HEK293T (cell line): ENCODE measurements at regions not wholly inside any gene's neighbourhood (a gene's known extent, or its start where the extent isn't known, plus 50 kb on each side); places are given as distances from the start of the nearest gene placed in this dataset.
A peak's percentile ranks its signal among the peaks of the same experiment; 100 is the strongest.
"Not testable (repeated sequence)": the region's sequence is repeated elsewhere in the genome, so short reads cannot be mapped to it uniquely, and the experiment has no call there.

Experiments used
- CTCF ChIA-PET: fragments of 350-600 bp; formaldehyde crosslinking; extraction: SDS; loops from one replicate; lab custom pipeline; 2021; ENCODE audit warnings: antibody characterized with exemption, inconsistent platforms; lab: Yijun Ruan, JAX
- POLR2A ChIA-PET: fragments of 350-600 bp; formaldehyde crosslinking; extraction: SDS; loops from one replicate; lab custom pipeline; 2020; ENCODE audit warnings: antibody characterized with exemption, inconsistent platforms; lab: Yijun Ruan, JAX
- DNase-seq: peaks from one replicate; pipeline ENCODE4 v3.0.0; 2012; ENCODE audit warnings: mixed read lengths; ENCODE audit errors: extremely low spot score
- ARNT ChIP-seq: fragments of 450-650 bp; IDR thresholded peaks from 2 replicates; pipeline ENCODE4 v1.6.1; 2017; ENCODE audit warnings: mild to moderate bottlenecking
- BHLHE40 ChIP-seq: fragments of 450-650 bp; IDR thresholded peaks from 2 replicates; pipeline ENCODE4 v1.6.1; 2016; ENCODE audit warnings: mild to moderate bottlenecking, moderate library complexity, borderline replicate concordance
- CTBP1 ChIP-seq: fragments of 450-650 bp; IDR thresholded peaks from 2 replicates; pipeline ENCODE4 v1.6.1; 2016; ENCODE audit warnings: borderline replicate concordance
- ELF4 ChIP-seq: fragments of 450-650 bp; IDR thresholded peaks from 2 replicates; pipeline ENCODE4 v1.6.1; 2017; ENCODE audit warnings: antibody characterized with exemption
- FOXA1 ChIP-seq: fragments of 450-650 bp; IDR thresholded peaks from 2 replicates; pipeline ENCODE4 v1.6.1; 2016; ENCODE audit warnings: mild to moderate bottlenecking
- FOXK2 ChIP-seq: fragments of 450-650 bp; IDR thresholded peaks from 2 replicates; pipeline ENCODE4 v1.6.1; 2016; ENCODE audit warnings: mild to moderate bottlenecking
- FOXM1 ChIP-seq: fragments of 450-650 bp; IDR thresholded peaks from 2 replicates; pipeline ENCODE4 v1.6.1; 2017; ENCODE audit warnings: mild to moderate bottlenecking, borderline replicate concordance
- HDGF ChIP-seq: fragments of 450-650 bp; IDR thresholded peaks from 2 replicates; pipeline ENCODE4 v1.6.1; 2017; ENCODE audit warnings: antibody characterized with exemption, borderline replicate concordance
- L3MBTL2 ChIP-seq: fragments of 450-650 bp; conservative IDR thresholded peaks from 2 replicates; pipeline ENCODE4 v1.6.1; 2016; ENCODE audit warnings: mild to moderate bottlenecking
- LEF1 ChIP-seq: fragments of 450-650 bp; IDR thresholded peaks from 2 replicates; pipeline ENCODE4 v1.6.1; 2017; ENCODE audit warnings: mild to moderate bottlenecking, borderline replicate concordance
- NFRKB ChIP-seq: fragments of 450-650 bp; IDR thresholded peaks from 2 replicates; pipeline ENCODE4 v1.6.1; 2016; ENCODE audit warnings: mild to moderate bottlenecking, moderate library complexity
- PKNOX1 ChIP-seq: fragments of 450-650 bp; IDR thresholded peaks from 2 replicates; pipeline ENCODE4 v1.6.1; 2016
- SP1 ChIP-seq: fragments of 450-650 bp; IDR thresholded peaks from 2 replicates; pipeline ENCODE4 v1.6.1; 2017
- SUZ12 ChIP-seq: fragments of 450-650 bp; IDR thresholded peaks from 2 replicates; pipeline ENCODE4 v1.6.1; 2016; ENCODE audit warnings: mild to moderate bottlenecking
- TARDBP ChIP-seq: fragments of 450-650 bp; IDR thresholded peaks from 2 replicates; pipeline ENCODE4 v1.6.1; 2016
- ZNF384 ChIP-seq: fragments of 450-650 bp; IDR thresholded peaks from 2 replicates; pipeline ENCODE4 v1.6.1; 2016

GRCh38 chr10:30538086-30538485 lies 91.5 kb downstream of the LYZL2 start:
- POLR2A ChIA-PET: no interaction called here
- CTCF ChIA-PET: no interaction called here
- DNase-seq: no peak
- no peak for TF ChIP-seq FOXK2
- no peak for TF ChIP-seq ELF4
- no peak for TF ChIP-seq FOXM1
- no peak for TF ChIP-seq SP1
- no peak for TF ChIP-seq LEF1
- TF ChIP-seq L3MBTL2: no peak
- no peak for TF ChIP-seq PKNOX1
- TF ChIP-seq ARNT: no peak
- no peak for TF ChIP-seq BHLHE40
- no peak for TF ChIP-seq ZNF384
- no peak for TF ChIP-seq TARDBP
- TF ChIP-seq HDGF: no peak
- TF ChIP-seq NFRKB: no peak
- no peak for TF ChIP-seq SUZ12
- TF ChIP-seq CTBP1: no peak
- TF ChIP-seq FOXA1: no peak

DNA sequence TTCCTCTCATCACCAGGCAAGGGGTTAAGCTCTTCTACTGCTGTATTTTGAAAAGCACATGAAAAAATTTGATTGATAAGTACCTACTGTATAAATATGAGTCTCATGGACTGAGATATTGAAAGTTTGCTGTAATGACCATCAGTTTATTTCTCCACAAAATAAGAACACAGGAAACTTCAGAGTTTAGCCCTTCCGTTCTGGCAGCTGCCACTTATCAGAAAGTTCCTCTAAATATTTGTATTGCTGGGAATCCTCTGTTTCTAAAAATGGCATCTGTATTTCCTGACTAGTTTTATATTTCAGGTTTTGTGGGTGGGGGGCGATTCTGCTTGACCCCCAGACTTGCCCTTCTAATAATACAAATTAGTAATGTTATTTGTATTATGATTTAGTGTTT lies 92.0 kb downstream of the LYZL2 start:
- CTCF ChIA-PET: no interaction called here
- POLR2A ChIA-PET: interaction anchor here (0.9 kb wide), 1 partner anchor 10 kb away, joined by 3 read pairs; no protein-coding TSS in a partner anchor
- TF ChIP-seq FOXM1 (no peak), HDGF (no peak), FOXK2 (no peak)
- no peak for DNase-seq

DNA sequence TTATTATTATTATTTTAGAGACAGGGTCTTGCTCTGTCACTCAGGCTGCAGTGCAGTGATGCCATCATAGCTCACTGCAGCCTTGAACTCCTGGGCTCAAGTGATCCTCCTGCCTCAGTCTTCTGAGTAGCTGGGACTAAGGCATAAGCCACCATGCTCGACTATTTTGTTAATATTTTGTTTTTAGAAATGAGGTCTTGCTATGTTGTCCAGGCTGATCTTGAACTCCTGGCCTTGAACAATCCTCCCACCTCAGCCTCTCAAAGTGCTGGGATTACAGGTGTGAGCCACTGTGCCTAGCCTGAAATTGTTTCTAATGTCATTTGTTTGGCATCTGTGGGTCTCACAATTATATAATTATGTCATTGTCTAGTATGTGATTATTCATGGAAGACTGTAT lies 92.4 kb downstream of the LYZL2 start:
- not testable (repeated sequence) for DNase-seq
- POLR2A ChIA-PET: interaction anchor here (0.9 to 1.1 kb wide), 2 partner anchors 10 to 103 kb away, joined by 3 read pairs; partner anchors contain the start of gene MAP3K8
- CTCF ChIA-PET: interaction anchor here (0.6 kb wide), 1 partner anchor 104 kb away, joined by 3 read pairs; no protein-coding TSS in a partner anchor

DNA sequence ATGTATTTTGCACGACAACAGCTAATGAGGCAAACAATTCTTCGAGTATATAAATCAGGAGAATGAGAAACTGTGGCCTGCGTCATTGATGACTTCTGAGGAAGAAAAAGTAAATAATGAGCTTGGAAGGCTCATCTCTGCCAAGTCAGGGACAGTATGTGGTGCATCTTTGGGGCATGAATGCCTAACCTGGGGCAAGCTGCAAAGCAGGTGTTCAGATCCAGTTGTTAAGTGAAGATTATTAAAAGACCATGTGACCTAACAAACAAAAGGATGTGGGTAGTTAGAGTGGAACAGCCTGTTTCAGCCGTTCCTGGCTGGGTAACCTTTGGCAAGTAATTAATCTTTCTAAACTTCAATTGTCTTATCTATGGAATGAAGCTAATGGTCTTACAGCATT lies 93.0 kb downstream of the LYZL2 start:
- no peak for DNase-seq
- TF ChIP-seq L3MBTL2 (no peak), LEF1 (no peak)
- ChIA-PET POLR2A (interaction anchor here (0.9 to 1.1 kb wide), 2 partner anchors 9 to 103 kb away, joined by 3 read pairs; partner anchors contain the start of gene MAP3K8), CTCF (interaction anchor here (0.6 kb wide), 2 partner anchors 25 to 103 kb away, joined by 3 read pairs; no protein-coding TSS in a partner anchor)

DNA sequence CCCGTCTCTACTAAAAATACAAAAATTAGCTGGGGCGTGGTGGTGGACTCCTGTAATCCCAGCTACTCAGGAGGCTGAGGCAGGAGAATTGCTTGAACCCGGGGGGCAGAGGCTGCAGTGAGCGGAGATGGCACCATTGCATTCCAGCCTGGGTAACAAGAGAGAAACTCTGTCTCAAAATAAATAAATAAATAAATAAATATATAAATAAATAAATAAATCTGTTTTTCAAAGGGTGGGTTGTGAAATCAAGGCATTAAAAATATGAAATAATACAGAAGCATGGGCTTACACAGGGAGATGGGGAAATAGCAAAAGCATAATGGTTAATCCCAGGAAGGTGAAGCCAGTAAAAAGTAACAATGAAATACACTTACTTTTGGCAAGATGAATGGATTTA lies 93.9 kb downstream of the LYZL2 start:
- no peak for DNase-seq
- ChIA-PET CTCF (no interaction called here), POLR2A (no interaction called here)
- no peak for TF ChIP-seq ARNT
- no peak for TF ChIP-seq FOXK2
- TF ChIP-seq CTBP1: no peak
- TF ChIP-seq TARDBP: no peak

GRCh38 chr10:30534465-30535144 lies 94.9 kb downstream of the LYZL2 start:
- DNase-seq: peak; percentile 57
- ChIA-PET CTCF (interaction anchor here (0.7 to 1.3 kb wide), 3 partner anchors 23 to 104 kb away, joined by 3 to 4 read pairs (median 3); no protein-coding TSS in a partner anchor), POLR2A (no interaction called here)
- TF ChIP-seq NFRKB: no peak
- peak; percentile 87 for TF ChIP-seq ZNF384
- no peak for TF ChIP-seq L3MBTL2
- TF ChIP-seq SUZ12: no peak
- no peak for TF ChIP-seq LEF1
- no peak for TF ChIP-seq TARDBP
- no peak for TF ChIP-seq ARNT
- TF ChIP-seq ELF4: no peak
- TF ChIP-seq SP1: no peak
- no peak for TF ChIP-seq BHLHE40
- no peak for TF ChIP-seq FOXK2
- no peak for TF ChIP-seq HDGF
- TF ChIP-seq FOXA1: no peak
- no peak for TF ChIP-seq FOXM1
- TF ChIP-seq PKNOX1: peak; percentile 94
- no peak for TF ChIP-seq CTBP1

DNA sequence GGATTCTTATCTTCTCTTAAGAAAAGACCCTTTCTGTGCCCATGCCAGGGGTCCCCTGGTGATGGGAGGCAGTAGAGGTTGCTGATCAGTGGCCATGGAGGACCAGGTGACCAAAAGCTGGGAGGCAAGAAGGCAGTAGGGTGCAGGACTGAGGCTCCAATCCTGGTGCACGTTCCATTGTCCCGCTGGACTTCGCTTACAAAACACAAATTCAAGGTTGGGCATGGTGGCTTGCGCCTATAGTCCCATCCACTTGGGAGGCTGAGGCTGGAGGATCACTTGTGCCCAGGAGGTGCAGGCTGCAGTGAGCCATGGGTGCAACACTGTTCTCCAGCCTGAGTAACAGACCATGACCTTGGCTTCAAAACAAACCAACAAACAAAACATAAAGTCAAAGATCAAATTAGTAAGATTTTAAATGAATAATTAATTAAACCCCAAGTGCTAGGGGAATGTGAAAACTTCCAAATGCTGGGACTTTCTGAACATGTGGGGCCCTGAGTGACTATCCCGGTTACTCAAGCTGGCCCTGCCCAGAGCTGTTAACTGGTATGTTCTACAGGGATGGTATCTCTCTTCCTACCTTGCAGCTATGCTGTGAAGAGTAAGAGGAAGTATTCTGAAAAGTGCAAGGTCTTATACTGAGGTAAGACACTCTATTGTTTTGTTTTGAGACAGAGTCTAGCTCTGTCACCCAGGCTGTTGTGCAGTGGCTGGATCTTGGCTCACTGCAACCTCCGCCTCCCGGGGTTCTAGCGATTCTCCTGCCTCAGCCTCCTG lies 97.6 kb downstream of the LYZL2 start:
- DNase-seq: no peak
- TF ChIP-seq NFRKB: no peak
- no peak for TF ChIP-seq HDGF
- TF ChIP-seq BHLHE40: no peak
- no peak for TF ChIP-seq PKNOX1
- TF ChIP-seq TARDBP: no peak
- no peak for TF ChIP-seq LEF1
- TF ChIP-seq ARNT: no peak
- TF ChIP-seq ZNF384: no peak
- no peak for TF ChIP-seq CTBP1
- TF ChIP-seq FOXA1: no peak
- CTCF ChIA-PET: interaction anchor here (0.6 kb wide), 1 partner anchor 171 kb away, joined by 3 read pairs; no protein-coding TSS in a partner anchor
- POLR2A ChIA-PET: no interaction called here
